IPS-20b (cell line): ENCODE measurements at regions not wholly inside any gene's neighbourhood (a gene's known extent, or its start where the extent isn't known, plus 50 kb on each side); places are given as distances from the start of the nearest gene placed in this dataset.

ENCODE experiments used
- H3K27ac ChIP-seq: one replicate; pipeline ENCODE4 v1.5.1; 2013; ENCODE audit warnings: low read length
- H3K27me3 ChIP-seq: 2 replicates; pipeline ENCODE4 v1.6.1; 2013; ENCODE audit warnings: mild to moderate bottlenecking, low read length, inconsistent platforms; ENCODE audit not compliant: insufficient read depth
- H3K36me3 ChIP-seq: 2 replicates; pipeline ENCODE4 v1.6.1; 2013; ENCODE audit warnings: low read depth, mild to moderate bottlenecking, inconsistent platforms, low read length, moderate library complexity; ENCODE audit not compliant: insufficient read depth
- H3K4me1 ChIP-seq: 2 replicates; pipeline ENCODE4 v1.6.1; 2013; ENCODE audit warnings: mild to moderate bottlenecking, control low read depth, inconsistent platforms, low read length, moderate library complexity; ENCODE audit not compliant: insufficient read depth
- H3K4me3 ChIP-seq: 2 replicates; pipeline ENCODE4 v1.5.1; 2013; ENCODE audit warnings: mild to moderate bottlenecking, low read length, inconsistent platforms
- H3K9ac ChIP-seq: 2 replicates; pipeline ENCODE4 v1.6.1; 2013; ENCODE audit warnings: low read depth, mild to moderate bottlenecking, inconsistent platforms, low read length, moderate library complexity
- H3K9me3 ChIP-seq: 2 replicates; pipeline ENCODE4 v1.6.1; 2013; ENCODE audit warnings: mild to moderate bottlenecking, low read depth, low read length, inconsistent platforms; ENCODE audit not compliant: insufficient read depth

GRCh38 chr5:167881041-167881440 is 410.4 kb upstream of the WWC1 start:
- no peaks in the 10 kb centered on the region for H3K36me3 ChIP-seq
- no peaks in the 10 kb centered on the region for H3K27me3 ChIP-seq
- H3K9me3 ChIP-seq, result no peaks in the 10 kb centered on the region
- H3K4me1 ChIP-seq, result 0 out of 2 replicates have a peak, but pooled peaks cover 2% of the 10 kb centered on the region
- H3K9ac ChIP-seq, result no peak overlapping the region
- no peak overlapping the region for H3K4me3 ChIP-seq
- no peak overlapping the region for H3K27ac ChIP-seq

- H3K36me3 ChIP-seq, result no peaks in the 10 kb centered on the region
- peaks cover 19% of the 10 kb centered on the region; the same call in 1 of the 2 replicates for H3K4me1 ChIP-seq
- no peak overlapping the region for H3K9ac ChIP-seq
- no peaks in the 10 kb centered on the region for H3K9me3 ChIP-seq
- no peaks in the 10 kb centered on the region for H3K27me3 ChIP-seq
- H3K4me3 ChIP-seq, result no peak overlapping the region
- H3K27ac ChIP-seq, result no peak overlapping the region
Measured at GRCh38 chr5:167886196-167886595, 405.2 kb upstream of the WWC1 start.

- no peaks in the 10 kb centered on the region for H3K36me3 ChIP-seq
Measured at GRCh38 chr5:167888393-167888792, 403.1 kb upstream of the WWC1 start.

GRCh38 chr5:167889276-167889675 is 402.2 kb upstream of the WWC1 start:
- Histone ChIP-seq H3K27ac (no peak overlapping the region), H3K9me3 (no peaks in the 10 kb centered on the region), H3K36me3 (no peaks in the 10 kb centered on the region), H3K9ac (no peak overlapping the region), H3K27me3 (no peaks in the 10 kb centered on the region), H3K4me3 (no peak overlapping the region), H3K4me1 (peaks cover 19% of the 10 kb centered on the region; the same call in 1 of the 2 replicates)

More at GRCh38 chr5:167888393-167888792, 403.1 kb upstream of the WWC1 start:
- Histone ChIP-seq H3K4me1 (peaks cover 19% of the 10 kb centered on the region; the same call in 1 of the 2 replicates), H3K27me3 (no peaks in the 10 kb centered on the region), H3K9ac (no peak overlapping the region), H3K27ac (no peak overlapping the region), H3K9me3 (no peaks in the 10 kb centered on the region), H3K4me3 (no peak overlapping the region)

GRCh38 chr5:167892352-167893115 is 398.9 kb upstream of the WWC1 start:
- Histone ChIP-seq H3K9me3 (no peaks in the 10 kb centered on the region), H3K4me1 (peaks cover 16% of the 10 kb centered on the region; the same call in 1 of the 2 replicates), H3K27me3 (no peaks in the 10 kb centered on the region), H3K4me3 (no peak overlapping the region), H3K9ac (no peak overlapping the region), H3K27ac (no peak overlapping the region), H3K36me3 (no peaks in the 10 kb centered on the region)

- Histone ChIP-seq H3K9ac (no peak overlapping the region), H3K27me3 (no peaks in the 10 kb centered on the region), H3K4me3 (no peak overlapping the region), H3K4me1 (peaks cover 15% of the 10 kb centered on the region), H3K9me3 (no peaks in the 10 kb centered on the region), H3K27ac (no peak overlapping the region), H3K36me3 (no peaks in the 10 kb centered on the region)
Measured at GRCh38 chr5:167893271-167893670, 398.2 kb upstream of the WWC1 start.

- Histone ChIP-seq H3K36me3 (no peaks in the 10 kb centered on the region), H3K9me3 (no peaks in the 10 kb centered on the region), H3K27me3 (no peaks in the 10 kb centered on the region), H3K27ac (no peak overlapping the region), H3K4me1 (peaks cover 17% of the 10 kb centered on the region), H3K9ac (no peak overlapping the region), H3K4me3 (no peak overlapping the region)
Measured at GRCh38 chr5:167894631-167895472, 396.6 kb upstream of the WWC1 start.

- no peaks in the 10 kb centered on the region for H3K9me3 ChIP-seq
Measured at GRCh38 chr5:167895899-167896659, 395.4 kb upstream of the WWC1 start.

GRCh38 chr5:167896814-167897213 is 394.6 kb upstream of the WWC1 start:
- Histone ChIP-seq H3K36me3 (no peaks in the 10 kb centered on the region), H3K27me3 (no peaks in the 10 kb centered on the region), H3K4me3 (no peak overlapping the region), H3K4me1 (peaks cover 17% of the 10 kb centered on the region), H3K9me3 (no peaks in the 10 kb centered on the region), H3K27ac (no peak overlapping the region), H3K9ac (no peak overlapping the region)

More at GRCh38 chr5:167895899-167896659, 395.4 kb upstream of the WWC1 start:
- Histone ChIP-seq H3K27me3 (no peaks in the 10 kb centered on the region), H3K36me3 (no peaks in the 10 kb centered on the region), H3K9ac (no peak overlapping the region), H3K4me3 (no peak overlapping the region), H3K4me1 (peaks cover 17% of the 10 kb centered on the region), H3K27ac (no peak overlapping the region)

GRCh38 chr5:167897371-167897770 is 394.1 kb upstream of the WWC1 start:
- Histone ChIP-seq H3K4me3 (no peak overlapping the region), H3K9me3 (no peaks in the 10 kb centered on the region), H3K36me3 (no peaks in the 10 kb centered on the region), H3K9ac (no peak overlapping the region), H3K4me1 (peaks cover 17% of the 10 kb centered on the region), H3K27me3 (no peaks in the 10 kb centered on the region), H3K27ac (no peak overlapping the region)

- Histone ChIP-seq H3K9ac (no peak overlapping the region), H3K4me1 (peaks cover 17% of the 10 kb centered on the region), H3K36me3 (no peaks in the 10 kb centered on the region), H3K27ac (no peak overlapping the region), H3K9me3 (no peaks in the 10 kb centered on the region), H3K4me3 (no peak overlapping the region), H3K27me3 (no peaks in the 10 kb centered on the region)
Measured at GRCh38 chr5:167898361-167899042, 392.9 kb upstream of the WWC1 start.
